ENCODE measurements at regions not wholly inside any gene's neighbourhood (a gene's known extent, or its start where the extent isn't known, plus 50 kb on each side); places are given as distances from the start of the nearest gene placed in this dataset.

DNA sequence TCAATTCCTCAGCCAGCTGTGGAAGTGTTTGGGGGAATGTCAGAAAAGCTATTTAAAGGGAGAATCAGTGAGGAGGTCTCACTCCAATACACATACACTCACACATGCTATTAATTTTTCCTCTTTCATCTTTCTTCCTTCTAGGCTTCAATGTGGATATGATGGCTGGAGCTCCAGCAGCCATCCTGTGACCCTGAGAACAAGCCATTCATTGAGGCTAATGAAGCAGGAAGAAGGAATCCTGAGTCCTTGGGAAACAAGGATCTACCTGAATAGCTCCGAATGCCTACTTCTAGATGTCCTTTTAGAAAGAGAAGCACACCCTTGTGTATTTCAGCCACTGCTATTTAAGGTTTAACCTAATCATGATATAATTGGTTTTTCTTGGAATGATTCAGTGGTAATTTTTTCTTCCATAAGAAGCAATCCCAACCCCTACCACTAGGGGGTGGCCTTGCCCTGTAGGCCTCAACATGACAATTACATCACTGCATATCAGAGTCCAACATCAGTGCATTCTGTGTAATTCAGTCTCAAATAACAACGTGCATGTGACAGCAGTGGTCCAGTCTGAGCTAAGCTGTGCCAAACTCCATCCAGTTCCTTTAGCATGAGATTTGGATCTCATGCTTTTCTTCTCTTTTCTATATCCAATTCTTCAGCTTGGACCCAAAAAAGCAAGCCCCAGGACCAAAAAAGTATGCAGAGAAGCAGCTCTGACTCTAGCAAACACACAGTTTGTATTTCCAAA is 85.3 kb upstream of the ANKRD1 start:
- TF ChIP-seq, protein P1, sequence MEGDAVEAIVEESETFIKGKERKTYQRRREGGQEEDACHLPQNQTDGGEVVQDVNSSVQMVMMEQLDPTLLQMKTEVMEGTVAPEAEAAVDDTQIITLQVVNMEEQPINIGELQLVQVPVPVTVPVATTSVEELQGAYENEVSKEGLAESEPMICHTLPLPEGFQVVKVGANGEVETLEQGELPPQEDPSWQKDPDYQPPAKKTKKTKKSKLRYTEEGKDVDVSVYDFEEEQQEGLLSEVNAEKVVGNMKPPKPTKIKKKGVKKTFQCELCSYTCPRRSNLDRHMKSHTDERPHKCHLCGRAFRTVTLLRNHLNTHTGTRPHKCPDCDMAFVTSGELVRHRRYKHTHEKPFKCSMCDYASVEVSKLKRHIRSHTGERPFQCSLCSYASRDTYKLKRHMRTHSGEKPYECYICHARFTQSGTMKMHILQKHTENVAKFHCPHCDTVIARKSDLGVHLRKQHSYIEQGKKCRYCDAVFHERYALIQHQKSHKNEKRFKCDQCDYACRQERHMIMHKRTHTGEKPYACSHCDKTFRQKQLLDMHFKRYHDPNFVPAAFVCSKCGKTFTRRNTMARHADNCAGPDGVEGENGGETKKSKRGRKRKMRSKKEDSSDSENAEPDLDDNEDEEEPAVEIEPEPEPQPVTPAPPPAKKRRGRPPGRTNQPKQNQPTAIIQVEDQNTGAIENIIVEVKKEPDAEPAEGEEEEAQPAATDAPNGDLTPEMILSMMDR (IDR thresholded peaks at IDR 0.05; ENCODE audit: insufficient read depth, low read length, poor library complexity, severe bottlenecking), result peak; percentile 90
- H3K4me3 ChIP-seq (replicated peaks; ENCODE audit: low read depth, low read length), result no peak overlapping the region

DNA sequence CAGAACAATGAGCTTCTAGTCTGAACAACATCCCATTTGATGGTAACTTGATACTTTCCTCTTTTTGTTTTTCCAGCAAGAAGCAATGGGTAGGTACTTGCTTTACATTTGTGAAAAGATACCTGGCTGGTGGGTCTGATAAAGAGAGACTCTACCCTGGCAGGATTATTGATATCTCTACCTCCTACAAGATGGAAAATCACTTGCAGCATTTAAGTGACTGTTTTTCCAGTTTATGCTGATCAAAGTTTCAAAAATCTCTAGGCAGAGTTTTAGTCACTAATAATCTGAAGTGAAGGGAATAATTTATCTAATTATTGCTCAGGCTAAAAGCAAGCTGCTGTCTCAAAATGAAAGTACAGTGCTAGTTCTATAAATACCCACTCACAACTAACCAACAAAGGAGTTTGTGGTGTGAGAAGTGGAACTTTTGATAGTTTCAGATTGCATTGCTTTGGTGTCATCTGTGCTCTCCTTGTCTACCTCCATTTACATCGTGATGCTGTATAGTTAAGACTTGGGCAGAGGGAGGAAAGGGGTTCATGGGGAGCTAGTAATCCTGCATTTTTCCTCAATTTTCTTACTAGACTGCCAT is 86.0 kb upstream of the ANKRD1 start:
- TF ChIP-seq, protein P1 (IDR thresholded peaks at IDR 0.05; ENCODE audit: insufficient read depth, low read length, poor library complexity, severe bottlenecking), result no peak
- Histone ChIP-seq H3K36me3 (ENCODE audit: control insufficient read depth, insufficient read depth, low read length) (no peaks in the 10 kb centered on the region), H3K4me3 (replicated peaks; ENCODE audit: low read depth, low read length) (no peak overlapping the region), H3K27me3 (replicated peaks; ENCODE audit: control insufficient read depth, insufficient read depth, low read length) (no peaks in the 10 kb centered on the region)
- DNase-seq (ENCODE audit: extremely low read depth, insufficient read length), result peak; percentile 77

More for the DNA sequence above, 85.3 kb upstream of the ANKRD1 start:
- DNase-seq (ENCODE audit: extremely low read depth, insufficient read length), result peak; percentile 61
- no peaks in the 10 kb centered on the region for H3K27me3 ChIP-seq (replicated peaks; ENCODE audit: control insufficient read depth, insufficient read depth, low read length)
- no peaks in the 10 kb centered on the region for H3K36me3 ChIP-seq (ENCODE audit: control insufficient read depth, insufficient read depth, low read length)

DNA sequence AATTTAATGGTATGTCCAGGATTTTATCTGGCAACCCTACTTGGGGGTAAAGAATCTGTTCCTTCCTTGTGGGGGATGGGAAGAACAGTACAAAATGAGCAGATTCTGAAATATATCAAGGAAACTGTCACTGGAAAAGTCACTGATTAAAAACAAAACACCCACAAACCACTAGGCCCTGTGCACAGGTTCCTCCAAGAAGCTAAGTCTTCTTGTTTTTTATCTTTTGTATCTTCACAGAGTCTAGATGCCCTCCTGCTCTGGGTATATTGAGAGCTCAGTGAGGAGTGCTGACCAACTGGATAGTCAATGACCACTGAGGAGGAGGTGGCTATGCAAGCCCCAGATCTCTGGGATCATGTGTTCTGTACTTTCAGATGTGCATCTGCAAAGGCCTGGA is 86.8 kb upstream of the ANKRD1 start:
- Histone ChIP-seq H3K4me3 (replicated peaks; ENCODE audit: low read depth, low read length) (no peak overlapping the region), H3K36me3 (ENCODE audit: control insufficient read depth, insufficient read depth, low read length) (no peaks in the 10 kb centered on the region), H3K27me3 (replicated peaks; ENCODE audit: control insufficient read depth, insufficient read depth, low read length) (no peaks in the 10 kb centered on the region)
- TF ChIP-seq, protein P1 (IDR thresholded peaks at IDR 0.05; ENCODE audit: insufficient read depth, low read length, poor library complexity, severe bottlenecking), result no peak
- DNase-seq (ENCODE audit: extremely low read depth, insufficient read length), result no peak

DNA sequence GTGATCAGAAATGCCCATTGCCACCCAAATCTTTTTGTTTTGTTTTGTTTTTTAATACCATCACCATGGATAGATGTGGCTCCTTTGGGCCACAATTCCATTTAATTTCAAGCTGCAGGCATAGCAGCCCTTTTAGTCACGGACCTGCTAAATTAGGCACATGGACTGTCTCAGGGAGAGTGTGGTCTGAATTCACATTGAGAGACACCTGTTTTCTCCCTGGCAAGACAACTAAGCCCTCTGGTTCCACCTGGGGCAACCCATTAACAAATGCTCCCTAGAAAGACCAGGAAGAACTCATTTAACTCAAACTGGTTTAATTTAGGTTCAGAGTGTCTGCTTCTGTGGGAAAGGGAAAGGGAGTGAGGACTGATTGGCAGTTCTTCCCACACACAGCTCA is 88.2 kb upstream of the ANKRD1 start:
- Histone ChIP-seq H3K36me3 (ENCODE audit: control insufficient read depth, insufficient read depth, low read length) (no peaks in the 10 kb centered on the region), H3K4me3 (replicated peaks; ENCODE audit: low read depth, low read length) (no peak overlapping the region), H3K27me3 (replicated peaks; ENCODE audit: control insufficient read depth, insufficient read depth, low read length) (no peaks in the 10 kb centered on the region)
- TF ChIP-seq, protein P1 (IDR thresholded peaks at IDR 0.05; ENCODE audit: insufficient read depth, low read length, poor library complexity, severe bottlenecking), result no peak
- DNase-seq (ENCODE audit: extremely low read depth, insufficient read length), result no peak

DNA sequence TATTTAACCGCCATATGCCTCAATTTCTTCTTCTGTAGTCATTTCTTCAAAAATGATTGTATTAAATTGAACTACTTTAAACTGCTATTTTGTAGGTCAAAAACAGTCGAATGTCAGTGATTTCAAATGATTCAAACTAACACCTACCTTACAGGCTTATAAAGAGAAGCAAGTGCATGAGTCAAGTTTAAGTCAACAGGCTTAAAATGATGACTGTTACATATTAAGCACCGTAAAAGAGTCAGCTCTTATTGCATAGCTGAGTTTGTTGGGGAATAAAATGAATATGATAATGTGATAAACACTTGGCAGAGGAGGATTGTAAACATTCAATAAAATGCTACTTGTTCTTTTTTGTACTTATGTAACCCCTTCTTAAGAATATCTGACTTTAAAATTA is 90.1 kb upstream of the ANKRD1 start:
- Histone ChIP-seq H3K4me3 (replicated peaks; ENCODE audit: low read depth, low read length) (no peak overlapping the region), H3K36me3 (ENCODE audit: control insufficient read depth, insufficient read depth, low read length) (no peaks in the 10 kb centered on the region), H3K27me3 (replicated peaks; ENCODE audit: control insufficient read depth, insufficient read depth, low read length) (no peaks in the 10 kb centered on the region)
- DNase-seq (ENCODE audit: extremely low read depth, insufficient read length), result no peak
- TF ChIP-seq, protein P1 (IDR thresholded peaks at IDR 0.05; ENCODE audit: insufficient read depth, low read length, poor library complexity, severe bottlenecking), result no peak
